ENCODE measurements at regions not wholly inside any gene's neighbourhood (a gene's known extent, or its start where the extent isn't known, plus 50 kb on each side); places are given as distances from the start of the nearest gene placed in this dataset.

- no peak overlapping the region for H3K27ac ChIP-seq (ENCODE audit: low read depth, low read length, poor library complexity, severe bottlenecking)
- intact Hi-C loops (cut with micrococcal nuclease; ENCODE audit: unreplicated experiment): no loop called here
- no TSS peak for BruUV-seq (replicated peaks)
- no peaks in the 10 kb centered on the region for H3K36me3 ChIP-seq (ENCODE audit: insufficient read depth, low read length)
- POLR2A ChIA-PET: no interaction called here
- no peaks in the 10 kb centered on the region for H3K4me1 ChIP-seq (ENCODE audit: insufficient read depth, low read length, poor library complexity, severe bottlenecking)
- TF ChIP-seq CTCF (conservative IDR thresholded peaks at IDR 0.05; ENCODE audit: low read length): no peak
- no peak for TF ChIP-seq EZH2phosphoT487 (IDR thresholded peaks at IDR 0.05; ENCODE audit: borderline replicate concordance, low read depth, low read length)
- no peaks in the 10 kb centered on the region for H4K20me1 ChIP-seq (ENCODE audit: insufficient read depth, low read length)
- H3K4me3 ChIP-seq (ENCODE audit: low read depth, low read length, poor library complexity, severe bottlenecking): no peak overlapping the region
- H3K4me2 ChIP-seq (ENCODE audit: low read length): no peak overlapping the region
- 0 out of 2 replicates have a peak, but pooled peaks cover 4% of the 10 kb centered on the region for H3K9me3 ChIP-seq (ENCODE audit: low read length)
- CTCF ChIA-PET (ENCODE audit: unreplicated experiment): no interaction called here
- no peaks in the 10 kb centered on the region for H3K79me2 ChIP-seq (ENCODE audit: insufficient read depth, low read depth, low read length)
- no peak for DNase-seq (ENCODE audit: low spot score)
- H3K9me2 ChIP-seq (ENCODE audit: insufficient read depth, low read length): no peaks in the 10 kb centered on the region
- H2AFZ ChIP-seq (ENCODE audit: low read length): no peak overlapping the region
Measured at GRCh38 chr1:19547814-19548213, 62.5 kb upstream of the CAPZB start.

GRCh38 chr1:19536519-19536918 lies 51.2 kb upstream of the CAPZB start:
- no peaks in the 10 kb centered on the region for H4K20me1 ChIP-seq (ENCODE audit: insufficient read depth, low read length)
- CTCF ChIA-PET (ENCODE audit: unreplicated experiment): no interaction called here

More at GRCh38 chr1:19536519-19536918, 51.2 kb upstream of the CAPZB start:
- no peak overlapping the region for H3K27ac ChIP-seq (ENCODE audit: low read depth, low read length, poor library complexity, severe bottlenecking)
- H3K79me2 ChIP-seq (ENCODE audit: insufficient read depth, low read depth, low read length): no peaks in the 10 kb centered on the region
- H3K4me1 ChIP-seq (ENCODE audit: insufficient read depth, low read length, poor library complexity, severe bottlenecking): no peaks in the 10 kb centered on the region
- no peak for TF ChIP-seq CTCF (conservative IDR thresholded peaks at IDR 0.05; ENCODE audit: low read length)
- no peak for TF ChIP-seq EZH2phosphoT487 (IDR thresholded peaks at IDR 0.05; ENCODE audit: borderline replicate concordance, low read depth, low read length)
- H2AFZ ChIP-seq (ENCODE audit: low read length): no peak overlapping the region
- no peak for DNase-seq (ENCODE audit: low spot score)
- BruUV-seq (replicated peaks): no TSS peak
- H3K4me2 ChIP-seq (ENCODE audit: low read length): no peak overlapping the region
- no peaks in the 10 kb centered on the region for H3K9me2 ChIP-seq (ENCODE audit: insufficient read depth, low read length)
- H3K4me3 ChIP-seq (ENCODE audit: low read depth, low read length, poor library complexity, severe bottlenecking): no peak overlapping the region
- H3K9me3 ChIP-seq (ENCODE audit: low read length): peaks cover 4% of the 10 kb centered on the region; the same call in 1 of the 2 replicates
- intact Hi-C loops (cut with micrococcal nuclease; ENCODE audit: unreplicated experiment): no loop called here
- no peaks in the 10 kb centered on the region for H3K36me3 ChIP-seq (ENCODE audit: insufficient read depth, low read length)
- POLR2A ChIA-PET: no interaction called here

All from OCI-LY7 (cell line).